Cardiac septum (tissue), 1 donor: ENCODE measurements at regions not wholly inside any gene's neighbourhood (a gene's known extent, or its start where the extent isn't known, plus 50 kb on each side); places are given as distances from the start of the nearest gene placed in this dataset.
"Not testable (repeated sequence)": the region's sequence is repeated elsewhere in the genome, so short reads cannot be mapped to it uniquely, and the experiment has no call there.

Source experiments
- DNase-seq: peaks from one replicate; pipeline ENCODE4 v3.0.0-alpha.2; 2020; ENCODE audit warnings: low spot score
- intact Hi-C: fragments of 100-400 bp; cut with DNase I; formaldehyde crosslinking; loops from one replicate; pipeline ENCODE4 v1.14.0; 2022
- donor health status: DM: no; HTN: no; CAD: no.

GRCh38 chr1:29591601-29592260, 355.4 kb downstream of the PTPRU start:
- intact Hi-C loops: no loop called here
- no peak for DNase-seq

GRCh38 chr1:29590583-29591565, 354.6 kb downstream of the PTPRU start:
- no peak for DNase-seq
- intact Hi-C loops: no loop called here

GRCh38 chr1:29589716-29590115, 353.4 kb downstream of the PTPRU start:
- DNase-seq, intact Hi-C loops: not testable (repeated sequence)

- DNase-seq: no peak
- intact Hi-C loops: no loop called here
Observed at GRCh38 chr1:29586991-29587745, 350.8 kb downstream of the PTPRU start.

GRCh38 chr1:29586215-29586614, 349.9 kb downstream of the PTPRU start:
- no peak for DNase-seq
- intact Hi-C loops: no loop called here

- intact Hi-C loops: no loop called here
- DNase-seq: no peak
Observed at GRCh38 chr1:29585656-29586055, 349.3 kb downstream of the PTPRU start.

- intact Hi-C loops: no loop called here
Observed at GRCh38 chr1:29585201-29585600, 348.9 kb downstream of the PTPRU start.

GRCh38 chr1:29584776-29585175, 348.5 kb downstream of the PTPRU start:
- DNase-seq: no peak
- intact Hi-C loops: no loop called here

More at GRCh38 chr1:29585201-29585600, 348.9 kb downstream of the PTPRU start:
- no peak for DNase-seq

- no peak for DNase-seq
- intact Hi-C loops: no loop called here
Observed at GRCh38 chr1:29584362-29584761, 348.0 kb downstream of the PTPRU start.

GRCh38 chr1:29583727-29584126, 347.4 kb downstream of the PTPRU start:
- no peak for DNase-seq
- intact Hi-C loops: no loop called here

GRCh38 chr1:29581256-29581655, 344.9 kb downstream of the PTPRU start:
- DNase-seq: no peak
- intact Hi-C loops: no loop called here

- intact Hi-C loops: no loop called here
Observed at GRCh38 chr1:29579821-29580425, 343.6 kb downstream of the PTPRU start.

GRCh38 chr1:29577512-29577911, 341.2 kb downstream of the PTPRU start:
- intact Hi-C loops: no loop called here

More at GRCh38 chr1:29579821-29580425, 343.6 kb downstream of the PTPRU start:
- no peak for DNase-seq

GRCh38 chr1:29576510-29576909, 340.2 kb downstream of the PTPRU start:
- DNase-seq: no peak
- intact Hi-C loops: no loop called here

More at GRCh38 chr1:29577512-29577911, 341.2 kb downstream of the PTPRU start:
- no peak for DNase-seq

- intact Hi-C loops: no loop called here
- no peak for DNase-seq
Observed at GRCh38 chr1:29575826-29576225, 339.5 kb downstream of the PTPRU start.

- DNase-seq: no peak
- intact Hi-C loops: no loop called here
Observed at GRCh38 chr1:29575277-29575676, 339.0 kb downstream of the PTPRU start.

GRCh38 chr1:29574871-29575270, 338.5 kb downstream of the PTPRU start:
- no peak for DNase-seq
- intact Hi-C loops: no loop called here

- DNase-seq: no peak
- intact Hi-C loops: no loop called here
Observed at GRCh38 chr1:29569971-29570634, 333.8 kb downstream of the PTPRU start.

- intact Hi-C loops: no loop called here
- no peak for DNase-seq
Observed at GRCh38 chr1:29567257-29567656, 330.9 kb downstream of the PTPRU start.
